Activated naive CD8-positive, alpha-beta T cell treated with anti-CD3 and anti-CD28 coated beads, Interleukin-2, amount 10 ng/mL, durations not matched to agents 7 days and 5 days (primary cell): ENCODE measurements at regions not wholly inside any gene's neighbourhood (a gene's known extent, or its start where the extent isn't known, plus 50 kb on each side); places are given as distances from the start of the nearest gene placed in this dataset.

Experiments
- ATAC-seq: fragments of 150-1000 bp; cut with Tn5 transposase; one replicate; pipeline ENCODE4 v1.10.0; 2021; ENCODE audit warnings: low read depth, moderate library complexity
- POLR2A ChIA-PET: fragments of 350-600 bp; sonication (Branson Sonifier 250); formaldehyde crosslinking; loops from one replicate; lab custom pipeline; 2021; ENCODE audit warnings: antibody characterized with exemption; lab: Charles Lee
- DNase-seq: peaks from one replicate; pipeline ENCODE4 v3.0.0; 2021
- H3K27ac Mint-ChIP-seq: one replicate; pipeline ENCODE4 v1.8.0; 2022; ENCODE audit warnings: mild to moderate bottlenecking, mixed read lengths
- H3K27me3 Mint-ChIP-seq: one replicate; pipeline ENCODE4 v1.8.0; 2022; ENCODE audit warnings: mild to moderate bottlenecking, moderate library complexity, mixed read lengths
- H3K36me3 Mint-ChIP-seq: one replicate; pipeline ENCODE4 v1.8.0; 2021; ENCODE audit warnings: mild to moderate bottlenecking, mixed read lengths
- H3K4me1 Mint-ChIP-seq: one replicate; pipeline ENCODE4 v1.8.0; 2021; ENCODE audit warnings: mixed read lengths
- H3K4me3 Mint-ChIP-seq: one replicate; pipeline ENCODE4 v1.8.0; 2022; ENCODE audit warnings: mild to moderate bottlenecking, moderate library complexity, mixed read lengths
- H3K9me3 Mint-ChIP-seq: one replicate; pipeline ENCODE4 v1.8.0; 2021; ENCODE audit warnings: mixed read lengths

GRCh38 chr4:3715855-3716630 is 50.1 kb upstream of the ADRA2C start:
- no peaks in the 10 kb centered on the region for H3K4me1 Mint-ChIP-seq

GRCh38 chr4:3715061-3715854 is 50.9 kb upstream of the ADRA2C start:
- H3K9me3 Mint-ChIP-seq = no peaks in the 10 kb centered on the region
- POLR2A ChIA-PET = no interaction called here
- no peaks in the 10 kb centered on the region for H3K27me3 Mint-ChIP-seq
- ATAC-seq (no peak), DNase-seq (no peak)
- H3K27ac Mint-ChIP-seq = no peak overlapping the region
- H3K4me3 Mint-ChIP-seq = no peak overlapping the region
- H3K36me3 Mint-ChIP-seq = no peaks in the 10 kb centered on the region
- no peaks in the 10 kb centered on the region for H3K4me1 Mint-ChIP-seq

More at GRCh38 chr4:3715855-3716630, 50.1 kb upstream of the ADRA2C start:
- ATAC-seq (no peak), DNase-seq (no peak)
- Mint-ChIP-seq H3K27me3 (no peaks in the 10 kb centered on the region), H3K36me3 (no peaks in the 10 kb centered on the region), H3K4me3 (no peak overlapping the region), H3K27ac (no peak overlapping the region), H3K9me3 (no peaks in the 10 kb centered on the region)
- POLR2A ChIA-PET = no interaction called here

- Mint-ChIP-seq H3K4me1 (no peaks in the 10 kb centered on the region), H3K36me3 (no peaks in the 10 kb centered on the region), H3K27ac (no peak overlapping the region), H3K9me3 (no peaks in the 10 kb centered on the region), H3K4me3 (no peak overlapping the region), H3K27me3 (no peaks in the 10 kb centered on the region)
- POLR2A ChIA-PET = no interaction called here
- ATAC-seq (no peak), DNase-seq (no peak)
Observed at GRCh38 chr4:3714642-3715001, 51.6 kb upstream of the ADRA2C start.

GRCh38 chr4:3713817-3714641 is 52.2 kb upstream of the ADRA2C start:
- H3K4me3 Mint-ChIP-seq = no peak overlapping the region
- ATAC-seq (no peak), DNase-seq (no peak)
- H3K36me3 Mint-ChIP-seq = no peaks in the 10 kb centered on the region
- H3K27me3 Mint-ChIP-seq = no peaks in the 10 kb centered on the region
- H3K4me1 Mint-ChIP-seq = no peaks in the 10 kb centered on the region
- no peaks in the 10 kb centered on the region for H3K9me3 Mint-ChIP-seq
- POLR2A ChIA-PET = no interaction called here
- H3K27ac Mint-ChIP-seq = no peak overlapping the region

GRCh38 chr4:3713346-3713745 is 52.8 kb upstream of the ADRA2C start:
- Mint-ChIP-seq H3K36me3 (no peaks in the 10 kb centered on the region), H3K27me3 (no peaks in the 10 kb centered on the region), H3K9me3 (no peaks in the 10 kb centered on the region), H3K4me3 (no peak overlapping the region), H3K4me1 (no peaks in the 10 kb centered on the region), H3K27ac (no peak overlapping the region)
- ATAC-seq (no peak), DNase-seq (no peak)
- POLR2A ChIA-PET = no interaction called here

- Mint-ChIP-seq H3K27ac (no peak overlapping the region), H3K4me1 (no peaks in the 10 kb centered on the region), H3K9me3 (no peaks in the 10 kb centered on the region), H3K4me3 (no peak overlapping the region), H3K27me3 (no peaks in the 10 kb centered on the region), H3K36me3 (no peaks in the 10 kb centered on the region)
- DNase-seq (no peak), ATAC-seq (no peak)
- POLR2A ChIA-PET = no interaction called here
Observed at GRCh38 chr4:3712936-3713335, 53.2 kb upstream of the ADRA2C start.

- ATAC-seq = no peak
- Mint-ChIP-seq H3K36me3 (no peaks in the 10 kb centered on the region), H3K27me3 (no peaks in the 10 kb centered on the region), H3K4me1 (no peaks in the 10 kb centered on the region), H3K4me3 (no peak overlapping the region), H3K27ac (no peak overlapping the region), H3K9me3 (no peaks in the 10 kb centered on the region)
- no peak for DNase-seq
- POLR2A ChIA-PET = no interaction called here
Observed at GRCh38 chr4:3712112-3712805, 53.9 kb upstream of the ADRA2C start.

- Mint-ChIP-seq H3K36me3 (no peaks in the 10 kb centered on the region), H3K9me3 (no peaks in the 10 kb centered on the region), H3K27ac (no peak overlapping the region), H3K27me3 (no peaks in the 10 kb centered on the region), H3K4me1 (no peaks in the 10 kb centered on the region), H3K4me3 (no peak overlapping the region)
- POLR2A ChIA-PET = no interaction called here
- no peak for DNase-seq
- no peak for ATAC-seq
Observed at GRCh38 chr4:3711183-3712111, 54.7 kb upstream of the ADRA2C start.

GRCh38 chr4:3710451-3711182 is 55.6 kb upstream of the ADRA2C start:
- H3K27ac Mint-ChIP-seq = no peak overlapping the region

GRCh38 chr4:3709846-3710441 is 56.2 kb upstream of the ADRA2C start:
- H3K36me3 Mint-ChIP-seq = no peaks in the 10 kb centered on the region
- DNase-seq = no peak
- H3K27me3 Mint-ChIP-seq = no peaks in the 10 kb centered on the region
- no peaks in the 10 kb centered on the region for H3K4me1 Mint-ChIP-seq
- no peak overlapping the region for H3K27ac Mint-ChIP-seq
- POLR2A ChIA-PET = no interaction called here
- H3K9me3 Mint-ChIP-seq = no peaks in the 10 kb centered on the region
- ATAC-seq = no peak
- no peak overlapping the region for H3K4me3 Mint-ChIP-seq

More at GRCh38 chr4:3710451-3711182, 55.6 kb upstream of the ADRA2C start:
- Mint-ChIP-seq H3K27me3 (no peaks in the 10 kb centered on the region), H3K36me3 (no peaks in the 10 kb centered on the region), H3K4me1 (no peaks in the 10 kb centered on the region), H3K4me3 (no peak overlapping the region), H3K9me3 (no peaks in the 10 kb centered on the region)
- POLR2A ChIA-PET = no interaction called here
- ATAC-seq = no peak
- no peak for DNase-seq

- no peaks in the 10 kb centered on the region for H3K9me3 Mint-ChIP-seq
- H3K27me3 Mint-ChIP-seq = no peaks in the 10 kb centered on the region
- no peak for ATAC-seq
- H3K4me1 Mint-ChIP-seq = no peaks in the 10 kb centered on the region
- H3K4me3 Mint-ChIP-seq = no peak overlapping the region
- no peaks in the 10 kb centered on the region for H3K36me3 Mint-ChIP-seq
- POLR2A ChIA-PET = no interaction called here
- DNase-seq = no peak
- H3K27ac Mint-ChIP-seq = no peak overlapping the region
Observed at GRCh38 chr4:3709061-3709845, 56.9 kb upstream of the ADRA2C start.
